ENCODE measurements at regions not wholly inside any gene's neighbourhood (a gene's known extent, or its start where the extent isn't known, plus 50 kb on each side); places are given as distances from the start of the nearest gene placed in this dataset.

- Histone ChIP-seq H3K79me2 (ENCODE audit: control insufficient read depth in 1 of 2, insufficient read depth in 2 of 2, low read length in 2 of 2) (no peaks in the 10 kb centered on the region), H3K36me3 (ENCODE audit: control insufficient read depth in 2 of 4, insufficient read depth in 4 of 4, low read length in 3 of 4) (no peaks in the 10 kb centered on the region), H2AFZ (ENCODE audit: low read length) (no peak overlapping the region; the same call in 1 of the 2 replicates), H3K56ac (replicated peaks; ENCODE audit: insufficient read length, low read depth, low read length) (no peak overlapping the region), H2AK5ac (ENCODE audit: low read depth, low read length) (no peak overlapping the region), H3K4ac (replicated peaks; ENCODE audit: insufficient read length, low read depth, low read length) (no peak overlapping the region), H3K14ac (ENCODE audit: insufficient read length) (no peak overlapping the region), H2BK15ac (ENCODE audit: low read length) (no peak overlapping the region), H4K8ac (ENCODE audit: extremely low read depth, insufficient read depth, low read length) (no peak overlapping the region), H2BK5ac (ENCODE audit: low read depth, low read length) (no peak overlapping the region), H3K27ac (ENCODE audit: low read depth, low read length) (no peak overlapping the region), H3K4me2 (ENCODE audit: insufficient read depth in 1 of 2, low read depth in 2 of 2, low read length in 2 of 2) (no peak overlapping the region), H3K79me1 (ENCODE audit: low read depth, low read length) (no peaks in the 10 kb centered on the region), H4K20me1 (replicated peaks in 1 of 2; ENCODE audit: control insufficient read depth in 1 of 2, insufficient read depth in 2 of 2, low read length in 2 of 2) (no peaks in the 10 kb centered on the region), H3K4me3 (ENCODE audit: extremely low read depth in 1 of 4, insufficient read depth in 2 of 4, low read depth in 3 of 4, low read length in 4 of 4) (no peak overlapping the region), H3K18ac (ENCODE audit: extremely low read depth, low read length) (no peak overlapping the region), H2BK12ac (ENCODE audit: low read depth, low read length) (no peak overlapping the region), H3K9ac (replicated peaks in 1 of 4; ENCODE audit: extremely low read depth in 1 of 4, low read depth in 3 of 4, low read length in 3 of 4) (no peak overlapping the region), H2BK20ac (ENCODE audit: low read length) (no peak overlapping the region), H4K91ac (replicated peaks; ENCODE audit: insufficient read length, low read length) (no peak overlapping the region), H3K23me2 (ENCODE audit: low read depth, low read length) (0 out of 2 replicates have a peak, but pooled peaks cover 2% of the 10 kb centered on the region), H3K23ac (ENCODE audit: insufficient read length) (no peak overlapping the region), H4K5ac (ENCODE audit: insufficient read length, low read depth, low read length) (no peak overlapping the region), H2BK120ac (replicated peaks; ENCODE audit: low read depth, low read length) (no peak overlapping the region), H3K4me1 (replicated peaks in 1 of 4; ENCODE audit: control insufficient read depth in 3 of 4, insufficient read depth in 4 of 4, low read length in 3 of 4) (no peaks in the 10 kb centered on the region), H3K27me3 (replicated peaks in 1 of 4; ENCODE audit: control insufficient read depth in 3 of 4, extremely low read depth in 1 of 4, insufficient read depth in 3 of 4, low read length in 3 of 4) (no peaks in the 10 kb centered on the region), H3K9me3 (ENCODE audit: insufficient read depth in 2 of 2, low read depth in 1 of 2, low read length in 1 of 2) (no peaks in the 10 kb centered on the region; a peak in 1 of 4 replicates)
- 100% methylated on average over 1 of the region's 1 CpG; no CpG with 5 or more reads in 1 of the 2 experiments for WGBS, 2 experiments (ENCODE audit: extremely low coverage in 1 of 2, insufficient coverage in 1 of 2, insufficient read length in 1 of 2, insufficient replicate concordance in 2 of 2, low coverage in 1 of 2, low lambda C conversion rate in 2 of 2, missing lambda C conversion rate in 1 of 2)
- no peak for TF ChIP-seq ATF3 (IDR thresholded peaks at IDR 0.05; ENCODE audit: insufficient read depth, low read depth, low read length)
- TF ChIP-seq JUND (IDR thresholded peaks at IDR 0.05; ENCODE audit: low read length) = no peak
- no peak for TF ChIP-seq MAX (IDR thresholded peaks at IDR 0.05)
- no peak for TF ChIP-seq CHD2 (IDR thresholded peaks at IDR 0.05; ENCODE audit: low read length)
- POLR2A ChIA-PET (ENCODE audit: partially characterized antibody) = no interaction called here
- CTCF ChIA-PET (ENCODE audit: partially characterized antibody) = no interaction called here
- no peak for DNase-seq (ENCODE audit: low read depth in 1 of 2, low spot score in 2 of 2)
- no peak for FAIRE-seq
Measured at GRCh38 chr4:14834382-14834781, 167.9 kb upstream of the CPEB2 start.

Data from H1 (cell line).